ENCODE measurements at regions not wholly inside any gene's neighbourhood (a gene's known extent, or its start where the extent isn't known, plus 50 kb on each side); places are given as distances from the start of the nearest gene placed in this dataset.

- DNase-seq (ENCODE audit: low spot score), result no peak
Observed at GRCh38 chr3:73796382-73796781, 171.6 kb upstream of the PDZRN3 start.

- DNase-seq (ENCODE audit: low spot score), result no peak
Observed at GRCh38 chr3:73791356-73791755, 166.6 kb upstream of the PDZRN3 start.

- DNase-seq (ENCODE audit: low spot score), result no peak
Observed at GRCh38 chr3:73789825-73790444, 165.2 kb upstream of the PDZRN3 start.

GRCh38 chr3:73787620-73788019 lies 162.9 kb upstream of the PDZRN3 start:
- no peak for DNase-seq (ENCODE audit: low spot score)

GRCh38 chr3:73786998-73787397 lies 162.3 kb upstream of the PDZRN3 start:
- no peak for DNase-seq (ENCODE audit: low spot score)

GRCh38 chr3:73786321-73786807 lies 161.6 kb upstream of the PDZRN3 start:
- DNase-seq (ENCODE audit: low spot score), result no peak

DNA sequence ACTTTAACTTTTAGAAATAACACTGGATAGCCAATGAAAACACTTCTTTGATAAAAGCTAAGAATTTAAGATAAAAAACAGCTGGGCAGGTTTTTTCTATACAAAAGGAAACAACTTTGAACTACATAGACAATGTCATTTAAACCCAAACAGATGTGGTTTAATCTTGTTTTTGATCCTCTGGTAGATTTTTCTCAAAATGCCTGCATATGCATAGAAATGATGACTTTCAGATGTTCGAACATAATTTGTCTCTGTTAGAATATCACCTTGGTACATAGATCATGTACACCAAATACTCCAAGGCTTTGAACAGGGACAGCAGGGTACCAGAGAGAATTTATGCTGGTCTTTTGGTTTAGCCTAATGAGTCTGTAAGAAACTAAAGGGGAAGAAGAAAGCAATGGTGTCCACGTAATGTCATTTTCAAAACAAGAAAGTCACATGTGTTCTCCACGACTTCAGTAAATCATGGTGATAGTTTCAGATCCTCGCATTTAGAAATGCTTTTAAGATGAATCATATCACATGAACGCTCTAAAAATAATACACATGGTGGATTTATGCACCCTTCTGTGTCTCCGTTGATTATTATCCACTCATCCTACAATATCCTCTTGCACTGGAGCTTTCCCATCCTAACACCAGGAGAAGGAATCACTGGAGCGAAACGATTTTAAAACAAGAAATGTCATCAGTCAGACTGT lies 160.1 kb upstream of the PDZRN3 start:
- DNase-seq (ENCODE audit: low spot score), result no peak

DNA sequence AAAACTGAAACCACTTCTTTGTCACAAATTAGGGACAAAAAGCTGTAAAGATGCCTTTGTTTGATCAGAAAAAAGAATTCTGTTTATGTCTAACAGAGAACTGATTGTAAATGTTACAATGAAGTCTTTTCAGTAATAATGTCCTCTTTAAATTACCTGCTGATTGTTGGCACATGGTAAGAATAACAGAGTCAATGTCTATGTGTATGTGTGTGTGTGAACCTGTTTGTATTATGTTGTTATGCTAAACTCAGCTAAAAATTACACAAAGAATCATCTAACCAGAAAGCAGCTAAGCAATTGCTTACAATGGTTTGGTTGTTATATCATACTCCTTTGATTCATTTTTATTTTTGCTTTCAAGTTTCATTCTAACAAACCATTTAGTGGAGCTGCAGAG lies 159.1 kb upstream of the PDZRN3 start:
- no peak for DNase-seq (ENCODE audit: low spot score)

DNA sequence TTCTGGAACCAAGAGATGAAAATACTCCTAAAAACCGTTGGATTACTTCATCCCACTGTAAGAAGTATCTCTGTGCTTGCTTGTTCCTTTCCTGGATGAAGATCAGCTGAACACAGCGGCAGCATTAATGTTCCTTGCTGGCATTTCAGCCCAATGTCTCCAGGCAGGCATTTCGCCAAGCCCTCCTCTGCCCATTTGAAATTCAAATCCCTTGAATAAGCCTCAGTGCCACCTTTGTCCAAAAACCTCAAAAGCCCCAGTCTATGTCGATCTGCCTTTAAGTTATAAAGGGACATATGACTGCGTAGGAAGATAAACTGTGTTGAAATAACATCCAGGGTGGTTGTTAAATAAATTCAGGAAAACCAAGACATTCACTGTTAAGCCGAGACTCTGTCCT lies 156.8 kb upstream of the PDZRN3 start:
- no peak for DNase-seq (ENCODE audit: low spot score)

- no peak for DNase-seq (ENCODE audit: low spot score)
Observed at GRCh38 chr3:73774645-73775044, 149.9 kb upstream of the PDZRN3 start.

DNA sequence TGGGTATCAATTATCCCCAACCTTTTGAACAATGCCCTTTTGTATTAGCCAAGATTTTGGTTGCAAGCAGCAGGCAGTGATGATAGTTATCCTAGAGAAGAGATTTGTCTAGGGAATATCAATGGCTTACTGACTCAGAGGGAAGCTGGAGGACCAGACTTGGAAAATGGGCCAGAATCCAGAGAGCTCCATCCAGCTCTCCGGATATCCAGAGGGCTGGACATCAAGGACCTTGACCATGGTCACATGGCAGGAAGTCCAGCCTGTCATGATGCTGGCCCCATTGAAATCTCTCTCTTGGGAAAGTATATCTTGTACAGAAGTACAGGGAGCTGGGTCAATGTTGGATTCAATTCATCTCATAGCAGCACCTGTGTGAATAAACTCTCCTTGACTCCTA lies 148.5 kb upstream of the PDZRN3 start:
- no peak for DNase-seq (ENCODE audit: low spot score)

DNA sequence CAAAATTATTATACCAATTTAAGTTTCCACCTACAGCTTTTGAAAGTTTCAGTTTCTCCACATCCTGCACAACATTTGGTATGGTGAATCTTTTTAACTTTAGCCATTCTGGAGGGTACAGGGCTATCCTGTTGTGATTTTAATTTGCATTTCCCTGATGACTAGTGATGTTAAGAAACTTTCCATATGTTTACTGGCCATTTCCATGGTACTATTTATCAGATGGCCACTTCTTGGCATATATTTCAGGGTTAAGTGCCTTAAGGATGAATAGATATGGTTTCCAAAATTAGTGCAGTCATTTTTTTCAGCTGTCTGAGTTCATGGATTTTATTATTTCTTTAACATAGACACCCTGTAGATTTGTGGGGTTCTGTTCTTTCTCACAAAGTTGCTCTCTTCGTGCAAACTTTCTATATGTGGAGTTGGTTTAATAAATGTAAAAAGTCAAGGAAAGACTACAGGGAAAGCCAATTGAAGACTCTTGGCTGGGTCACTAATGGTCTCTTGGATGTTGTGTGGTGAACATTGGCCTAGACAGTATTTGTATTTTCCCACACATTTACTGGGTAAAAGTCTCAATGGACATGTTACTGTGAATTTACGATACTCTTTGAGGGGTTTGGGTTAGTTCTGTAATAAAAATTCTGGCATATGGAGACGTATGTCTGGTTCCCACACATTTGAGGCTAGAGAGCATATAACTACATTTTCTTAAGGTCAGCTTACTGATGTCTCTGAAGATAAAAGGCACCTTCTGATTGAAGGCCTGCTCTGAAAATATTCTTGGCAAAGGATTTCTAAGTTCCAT lies 147.5 kb upstream of the PDZRN3 start:
- DNase-seq (ENCODE audit: low spot score), result no peak

GRCh38 chr3:73768524-73769308 lies 144.0 kb upstream of the PDZRN3 start:
- no peak for DNase-seq (ENCODE audit: low spot score)

- DNase-seq (ENCODE audit: low spot score), result no peak
Observed at GRCh38 chr3:73766599-73767381, 142.0 kb upstream of the PDZRN3 start.

- no peak for DNase-seq (ENCODE audit: low spot score)
Observed at GRCh38 chr3:73765878-73766545, 141.3 kb upstream of the PDZRN3 start.

DNA sequence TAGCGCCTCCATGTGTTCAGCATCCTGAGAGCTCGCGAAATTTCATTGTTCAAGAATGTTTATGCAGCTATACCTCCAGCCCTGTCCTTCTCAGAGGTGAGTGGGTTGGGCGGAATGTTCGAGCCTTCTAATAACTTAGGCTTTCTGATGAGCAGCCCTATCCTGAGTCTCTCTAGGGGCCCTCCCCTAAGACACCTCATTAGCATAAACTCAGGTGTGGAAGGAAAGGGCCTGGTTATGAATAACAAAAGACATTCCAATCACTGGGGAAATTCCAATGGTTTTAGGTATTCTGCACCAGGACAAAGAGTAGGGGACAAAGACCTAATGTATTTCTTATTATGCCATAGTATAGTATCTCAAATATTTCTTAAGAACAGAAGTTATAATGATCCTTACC lies 138.1 kb upstream of the PDZRN3 start:
- DNase-seq (ENCODE audit: low spot score), result no peak

DNA sequence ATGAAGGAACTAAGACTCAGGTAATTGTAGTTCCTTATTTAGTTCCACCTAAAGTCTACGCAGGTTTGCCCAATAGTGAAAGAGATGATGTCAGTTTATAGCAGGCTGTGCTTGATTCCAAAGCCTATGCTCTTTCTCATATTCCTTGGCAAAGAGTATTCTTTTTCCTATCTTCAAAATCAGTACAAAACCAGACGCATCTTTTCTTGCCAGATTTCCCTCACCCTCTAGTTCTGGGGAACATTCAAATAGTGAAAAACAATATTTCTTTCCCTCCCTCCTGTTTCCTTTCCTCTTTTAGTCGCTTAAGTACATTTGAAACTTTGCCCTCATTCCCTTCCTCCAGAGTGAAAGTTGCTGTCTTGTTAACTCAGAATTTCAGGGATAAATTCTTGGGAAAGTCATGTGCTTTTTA lies 134.6 kb upstream of the PDZRN3 start:
- no peak for DNase-seq (ENCODE audit: low spot score)

- DNase-seq (ENCODE audit: low spot score), result no peak
Observed at GRCh38 chr3:73757536-73757935, 132.8 kb upstream of the PDZRN3 start.

- no peak for DNase-seq (ENCODE audit: low spot score)
Observed at GRCh38 chr3:73753985-73754384, 129.2 kb upstream of the PDZRN3 start.

DNA sequence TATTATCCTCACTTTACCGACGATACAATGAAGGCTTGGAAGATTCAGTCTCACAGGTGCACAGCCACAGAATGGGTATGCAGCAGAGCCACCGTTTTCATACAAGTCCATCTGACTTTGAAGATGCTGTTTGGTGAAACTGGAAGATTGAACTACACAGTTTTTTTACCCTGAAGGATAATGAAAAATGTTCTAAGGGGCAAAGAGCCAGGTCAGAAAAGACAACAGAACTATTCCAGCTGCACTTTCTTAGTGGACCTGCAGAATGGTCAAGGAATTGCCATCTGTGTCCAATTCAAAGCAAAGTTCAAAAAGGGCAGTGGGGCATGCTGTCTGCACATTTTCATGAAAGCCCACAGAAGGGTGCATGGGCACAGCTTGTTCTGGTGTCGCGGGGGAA lies 127.6 kb upstream of the PDZRN3 start:
- no peak for DNase-seq (ENCODE audit: low spot score)

DNA sequence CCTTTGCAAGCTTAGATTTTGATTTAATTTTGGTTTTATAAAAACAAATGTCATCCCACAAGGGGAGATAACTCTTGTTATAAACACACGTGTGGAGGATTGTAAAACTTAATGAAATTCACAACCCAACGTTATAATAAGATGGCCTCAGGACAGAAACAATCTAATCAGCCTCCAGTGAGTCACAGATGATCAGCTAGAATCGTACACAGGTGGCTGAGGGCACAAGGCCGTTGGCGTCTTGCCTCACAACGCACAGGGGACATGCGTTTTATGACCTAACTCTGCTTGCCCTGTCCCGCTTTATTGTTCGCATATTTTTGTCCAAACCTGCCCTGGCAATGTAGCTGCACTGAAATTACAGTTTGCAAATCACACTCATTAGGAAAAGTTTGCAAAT lies 121.9 kb upstream of the PDZRN3 start:
- DNase-seq (ENCODE audit: low spot score), result no peak
